NCI-H2171 treated with DMSO at 0.1 percent for 48 hours (cell line): ENCODE measurements at regions not wholly inside any gene's neighbourhood (a gene's known extent, or its start where the extent isn't known, plus 50 kb on each side); places are given as distances from the start of the nearest gene placed in this dataset.
A peak's percentile ranks its signal among the peaks of the same experiment; 100 is the strongest.
"Not testable (repeated sequence)": the region's sequence is repeated elsewhere in the genome, so short reads cannot be mapped to it uniquely, and the experiment has no call there.

Experiments used
- DNase-seq: peaks from one replicate; lab custom pipeline; 2025; lab: John Stamatoyannopoulos, UW

DNA sequence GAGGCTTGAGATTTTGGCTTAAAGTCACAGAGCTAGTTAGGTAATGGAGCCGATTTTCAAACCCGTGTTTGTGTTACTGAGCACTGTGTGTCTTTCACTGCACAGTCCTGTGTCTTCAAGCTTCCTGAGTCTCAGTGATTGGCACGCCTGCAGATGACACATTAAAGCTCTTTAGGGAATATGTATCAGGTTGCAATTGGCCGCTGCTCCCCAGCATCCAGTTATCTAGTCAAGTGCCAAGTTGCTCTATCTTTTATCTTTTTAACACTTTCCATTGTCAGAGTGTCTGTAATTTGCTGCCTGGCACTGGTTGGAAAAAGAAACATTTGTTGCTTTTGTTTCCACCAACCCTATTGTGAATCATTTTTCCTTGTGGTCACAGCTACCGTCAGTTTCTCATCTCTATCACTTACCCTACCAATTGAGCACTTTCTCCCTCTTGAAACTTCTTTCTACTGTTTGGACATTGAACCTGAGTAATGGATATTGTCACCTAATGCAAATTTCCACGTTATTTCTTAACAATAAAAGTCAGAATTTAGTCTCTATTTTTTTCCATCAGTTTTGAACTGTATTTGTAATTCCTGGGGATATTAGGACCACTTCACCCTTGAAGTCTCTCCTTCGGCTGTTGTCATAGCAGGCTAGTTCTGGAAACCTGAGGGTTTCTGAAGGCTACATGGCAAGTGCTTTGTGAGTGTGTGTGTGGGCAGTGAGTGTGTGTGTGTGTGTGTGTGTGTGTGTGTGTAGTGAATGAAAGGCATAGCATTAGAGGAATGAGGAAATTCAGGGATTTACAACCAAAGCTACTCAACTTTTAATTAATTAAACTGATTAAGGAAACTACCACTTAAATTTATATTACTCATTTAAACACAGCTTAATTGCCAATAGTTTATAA, 274.3 kb downstream of the ISL1 start:
- DNase-seq = peak; percentile 60

DNA sequence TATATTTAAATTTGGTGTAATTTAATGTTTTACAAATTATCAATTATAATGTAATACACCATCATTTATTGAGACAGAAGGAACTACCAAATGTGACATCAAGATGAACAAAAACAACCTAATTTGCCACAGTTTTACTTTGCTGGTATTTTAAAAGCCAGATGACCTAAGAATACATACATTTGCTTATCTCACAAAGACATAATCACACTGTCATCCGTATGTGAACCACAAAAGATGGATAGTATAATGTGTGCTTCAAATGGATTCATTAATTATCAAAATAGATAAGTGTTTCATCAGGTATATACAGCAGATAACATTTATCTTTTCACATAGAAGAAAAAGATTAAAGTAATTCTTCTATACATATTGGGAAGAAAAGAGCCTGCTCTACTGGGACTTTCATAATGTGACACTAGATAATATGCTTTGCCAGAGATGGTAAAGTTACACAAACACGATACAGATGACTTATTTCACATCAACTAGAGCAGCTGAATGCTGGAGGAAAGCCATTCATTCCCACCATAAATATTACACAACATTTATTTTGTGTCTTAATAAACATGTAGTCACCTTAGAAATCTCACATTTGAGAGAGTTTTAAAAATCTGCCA, 278.5 kb downstream of the ISL1 start:
- no peak for DNase-seq

DNA sequence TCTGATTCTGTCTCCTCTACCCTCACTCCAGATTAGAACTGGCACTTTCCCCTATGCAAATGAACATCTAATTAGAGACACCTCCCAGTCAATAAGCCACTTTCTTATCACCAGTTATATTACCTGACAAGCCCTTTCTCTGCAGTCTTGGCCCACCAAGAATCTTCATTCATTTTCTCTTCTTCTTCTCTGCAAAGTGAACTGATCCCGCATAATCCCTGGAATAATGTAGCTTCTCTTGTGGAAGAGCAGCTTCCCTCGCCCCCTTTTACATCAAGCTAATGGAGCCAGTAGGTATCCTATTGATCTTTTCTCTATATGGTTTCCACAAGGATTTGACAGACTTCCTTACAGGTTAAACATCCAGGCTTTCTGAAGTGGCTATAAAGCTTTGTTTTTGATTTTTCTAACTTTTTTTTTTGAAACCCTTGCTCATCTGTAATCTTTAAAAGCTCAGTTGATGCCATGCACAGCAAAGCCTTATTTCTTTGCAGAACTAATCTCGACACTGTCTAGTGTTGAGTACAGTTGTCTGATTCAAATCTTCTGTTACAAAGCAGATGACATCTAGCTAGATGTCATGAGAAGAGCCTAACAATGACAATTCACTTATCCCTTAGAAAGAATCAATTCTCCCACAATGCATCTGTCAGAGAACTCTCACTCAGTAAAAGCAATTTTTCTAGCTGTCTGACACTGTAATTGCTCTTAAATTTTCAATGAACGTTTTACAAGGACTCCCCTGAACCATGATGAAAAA, 281.4 kb downstream of the ISL1 start:
- DNase-seq = no peak

GRCh38 chr5:51665251-51665593, 282.0 kb downstream of the ISL1 start:
- no peak for DNase-seq

- DNase-seq = no peak
Measured at GRCh38 chr5:51669095-51669494, 285.8 kb downstream of the ISL1 start.

- DNase-seq = no peak
Measured at GRCh38 chr5:51678330-51678729, 295.1 kb downstream of the ISL1 start.

DNA sequence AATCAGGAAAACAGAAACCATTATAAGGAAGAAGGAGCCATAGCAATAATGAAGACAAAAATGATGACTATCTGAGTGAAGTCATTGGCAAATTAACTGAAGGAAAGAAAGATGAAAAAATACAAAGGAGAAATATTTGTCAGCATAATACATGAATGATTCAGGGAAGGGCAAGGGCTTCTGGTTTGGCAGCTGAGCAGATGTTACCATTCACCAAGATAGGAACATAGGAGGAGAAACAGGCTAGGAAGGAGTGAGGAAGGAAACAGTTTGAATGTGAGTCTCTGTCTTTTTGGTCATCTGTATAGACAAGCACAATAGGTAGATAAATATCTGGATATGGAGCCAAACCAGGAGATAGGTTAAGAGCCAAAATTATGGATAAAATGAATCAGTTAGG, 296.0 kb downstream of the ISL1 start:
- no peak for DNase-seq

DNA sequence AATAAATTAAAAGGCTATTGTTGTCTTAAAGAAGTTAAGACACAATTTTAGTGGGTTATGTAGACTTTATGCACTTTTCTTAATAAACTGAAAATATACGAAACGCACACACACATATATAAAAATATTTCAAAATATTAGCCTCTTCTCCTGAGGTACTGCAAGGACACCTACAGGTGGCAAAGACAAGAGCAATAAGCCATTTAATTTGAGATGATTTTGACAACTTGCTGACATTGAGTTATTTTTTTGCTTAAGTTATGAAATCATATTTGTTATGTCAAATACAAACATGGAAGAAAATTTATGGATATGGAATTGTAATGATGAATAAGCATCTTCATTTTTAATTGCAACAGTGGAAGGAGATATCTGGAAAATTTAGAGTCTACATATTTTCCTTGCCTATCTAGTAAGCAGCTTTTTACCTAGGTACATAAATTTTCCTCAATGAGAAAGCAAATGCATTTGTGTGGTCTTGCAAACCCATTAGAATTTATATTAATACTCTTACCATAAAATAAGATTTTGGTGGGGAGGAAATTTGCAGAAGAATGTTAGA, 301.6 kb downstream of the ISL1 start:
- DNase-seq = no peak

- DNase-seq = no peak
Measured at GRCh38 chr5:51685419-51685818, 302.2 kb downstream of the ISL1 start.

DNA sequence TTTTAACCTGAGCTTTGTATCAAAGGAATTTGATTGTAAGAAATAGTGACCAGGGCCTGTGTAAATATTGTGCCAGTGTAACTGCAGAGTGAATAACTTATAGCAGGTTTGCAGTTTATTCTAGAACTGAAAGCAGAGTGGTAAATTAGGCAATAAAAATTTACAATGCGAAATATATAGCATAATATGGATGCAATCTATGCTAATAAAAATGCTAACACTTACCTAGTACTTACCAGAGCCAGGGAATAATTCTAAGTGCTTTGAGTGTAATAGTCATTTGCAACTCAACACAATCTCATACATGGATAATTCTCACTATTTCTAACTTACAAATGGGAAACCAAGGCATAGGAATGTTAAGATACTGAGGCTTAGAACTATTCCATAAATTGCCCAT, 303.4 kb downstream of the ISL1 start:
- no peak for DNase-seq

DNA sequence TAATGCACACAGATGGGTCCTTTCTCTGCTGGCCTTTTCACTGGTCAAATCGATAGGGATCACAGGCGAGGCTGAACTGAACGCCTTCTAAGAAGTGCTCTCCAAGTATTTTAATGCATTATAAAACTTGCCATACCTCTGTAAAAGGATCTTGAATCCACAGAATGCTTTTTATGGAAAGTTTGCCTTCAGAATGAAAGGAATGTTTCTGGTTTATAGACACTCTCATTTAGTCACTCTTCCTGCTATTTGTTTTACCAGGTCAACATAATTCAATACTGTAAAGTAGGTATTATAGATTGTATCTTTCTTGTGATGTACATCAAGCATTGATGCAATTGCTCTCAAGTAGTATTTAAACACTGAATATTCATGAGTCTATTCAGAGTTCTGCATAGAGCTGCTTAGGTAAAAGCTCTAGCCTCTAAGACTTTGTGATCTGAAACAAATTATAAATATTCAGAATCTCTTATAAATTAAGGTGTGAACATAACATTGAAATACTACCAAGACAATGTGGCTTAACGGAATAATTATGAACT, 308.4 kb downstream of the ISL1 start:
- DNase-seq = no peak

DNA sequence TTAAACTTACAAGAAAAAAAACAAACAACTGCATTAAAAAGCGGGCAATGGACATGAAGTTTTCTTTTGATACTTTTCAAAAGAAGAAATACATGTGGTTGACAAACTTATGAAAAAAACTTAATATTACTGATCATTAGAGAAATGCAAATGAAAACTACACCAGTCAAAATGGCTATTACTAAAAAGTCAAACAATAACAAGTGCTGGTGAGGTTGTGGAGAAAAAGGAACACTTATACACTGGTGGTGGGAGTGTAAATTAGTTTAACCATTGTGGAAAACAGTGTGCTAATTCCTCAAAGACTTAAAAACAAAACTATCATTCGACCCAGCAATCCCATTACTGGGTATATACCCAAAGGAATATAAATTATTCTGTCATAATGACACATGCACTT, 311.6 kb downstream of the ISL1 start:
- no peak for DNase-seq

GRCh38 chr5:51696122-51696521, 312.9 kb downstream of the ISL1 start:
- no peak for DNase-seq

GRCh38 chr5:51702046-51702445, 318.8 kb downstream of the ISL1 start:
- not testable (repeated sequence) for DNase-seq

DNA sequence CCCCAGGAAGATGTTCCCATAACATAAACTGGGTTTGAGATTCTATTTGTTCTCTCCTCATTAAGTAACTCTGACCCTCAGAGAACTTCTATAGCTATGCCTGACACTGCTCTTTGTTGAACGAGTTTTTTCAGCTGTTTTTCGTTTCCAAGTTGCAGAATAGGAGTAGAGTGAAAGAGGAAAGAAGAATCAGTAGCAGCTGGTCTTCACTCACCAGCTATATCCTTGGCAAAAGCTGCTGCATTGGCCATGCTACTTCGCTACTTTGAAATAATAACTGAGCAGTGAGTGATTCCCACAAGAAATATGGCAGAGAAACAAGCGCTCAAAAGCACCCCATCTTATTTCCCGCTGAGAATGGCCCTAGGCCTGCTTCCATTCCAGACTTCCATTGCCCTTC, 329.0 kb downstream of the ISL1 start:
- no peak for DNase-seq

DNA sequence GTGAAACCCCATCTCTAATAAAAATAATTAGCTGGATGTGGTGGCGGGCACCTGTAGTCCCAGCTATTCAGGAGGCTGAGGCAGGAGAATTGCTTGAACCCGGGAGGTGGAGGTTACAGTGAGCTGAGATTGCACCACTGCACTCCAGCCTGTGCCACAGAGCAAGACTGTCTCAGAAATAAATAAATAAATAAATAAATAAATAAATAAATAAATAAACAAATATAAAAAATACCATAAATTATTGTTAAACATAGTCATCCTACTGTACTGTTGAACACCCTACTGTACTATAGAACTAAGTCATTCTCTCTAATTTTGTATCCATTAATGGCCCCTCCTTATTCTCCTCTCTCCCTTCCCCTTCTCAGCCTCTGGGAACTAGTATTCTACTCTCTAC, 332.2 kb downstream of the ISL1 start:
- DNase-seq = not testable (repeated sequence)

- DNase-seq = no peak
Measured at GRCh38 chr5:51731421-51732029, 348.3 kb downstream of the ISL1 start.

- DNase-seq = no peak
Measured at GRCh38 chr5:51732304-51732703, 349.1 kb downstream of the ISL1 start.

GRCh38 chr5:51734677-51735076, 351.4 kb downstream of the ISL1 start:
- no peak for DNase-seq

DNA sequence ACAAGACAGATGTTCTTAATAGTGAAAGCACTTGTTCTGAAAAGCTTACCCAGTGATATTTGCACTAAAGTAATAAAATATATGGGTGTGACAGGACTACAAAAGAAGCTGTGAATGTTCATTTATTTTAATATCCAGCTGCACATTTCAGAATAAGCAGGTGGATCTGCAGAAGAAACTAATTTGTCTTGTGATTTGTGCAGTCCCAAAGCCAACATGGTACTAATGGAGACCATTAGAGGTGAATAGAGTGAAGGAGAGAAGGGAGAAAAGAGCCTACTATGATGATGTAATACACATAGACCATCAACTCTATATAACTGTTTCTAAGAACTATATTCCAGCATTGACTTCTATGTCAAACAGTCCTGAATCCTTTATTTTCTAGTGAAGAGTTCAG, 362.8 kb downstream of the ISL1 start:
- no peak for DNase-seq

GRCh38 chr5:51748647-51749046, 365.4 kb downstream of the ISL1 start:
- DNase-seq = no peak
